ENCODE measurements at regions not wholly inside any gene's neighbourhood (a gene's known extent, or its start where the extent isn't known, plus 50 kb on each side); places are given as distances from the start of the nearest gene placed in this dataset.
A peak's percentile ranks its signal among the peaks of the same experiment; 100 is the strongest.
"Not testable (repeated sequence)": the region's sequence is repeated elsewhere in the genome, so short reads cannot be mapped to it uniquely, and the experiment has no call there.

DNA sequence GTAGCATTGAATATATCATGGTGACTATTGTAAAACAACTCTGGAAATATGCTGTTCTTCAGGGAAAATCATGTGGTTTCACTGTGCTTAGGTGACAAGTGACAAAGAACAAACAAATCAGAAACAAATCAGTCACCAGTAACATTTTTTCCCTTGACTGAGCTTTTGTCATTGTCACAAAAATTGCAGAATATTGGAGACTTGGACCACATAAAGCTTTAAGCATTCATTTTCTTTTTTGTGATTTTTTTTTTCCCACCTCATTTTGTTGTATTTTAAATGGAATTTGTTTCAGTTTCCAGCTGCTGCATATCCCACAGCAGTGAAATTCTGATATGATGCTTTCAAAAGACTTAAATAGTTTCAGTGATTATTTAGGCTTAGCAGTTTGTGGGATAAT lies 1088.4 kb downstream of the OTOL1 start:
- no peak for TF ChIP-seq POLR2A (IDR thresholded peaks at IDR 0.05; ENCODE audit: low read depth, low read length)
- FAIRE-seq (no peak), DNase-seq (ENCODE audit: insufficient read length, low spot score) (no peak)

DNA sequence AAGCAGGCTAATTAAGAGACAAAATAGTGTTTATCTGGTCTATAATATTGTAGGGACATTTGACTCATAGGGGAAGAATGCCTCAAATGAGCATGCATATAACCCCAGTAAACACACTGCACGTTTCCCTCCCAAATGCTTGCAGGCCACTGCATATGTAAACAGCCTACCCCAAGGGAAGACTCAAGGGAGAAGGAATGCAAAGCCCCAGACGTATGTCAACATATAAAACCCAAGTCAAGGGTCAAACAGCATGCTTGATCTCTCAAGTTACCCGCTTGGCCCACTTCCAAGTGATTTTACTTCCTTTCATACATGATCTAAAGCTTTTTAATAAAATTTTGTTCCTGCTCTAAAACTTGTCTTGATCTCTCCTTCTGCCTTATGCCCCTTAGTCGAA lies 1090.0 kb downstream of the OTOL1 start:
- DNase-seq (ENCODE audit: insufficient read length, low spot score) (no peak), FAIRE-seq (no peak)
- TF ChIP-seq POLR2A (IDR thresholded peaks at IDR 0.05; ENCODE audit: low read depth, low read length): no peak

- TF ChIP-seq POLR2A (IDR thresholded peaks at IDR 0.05; ENCODE audit: low read depth, low read length): no peak
- FAIRE-seq (no peak), DNase-seq (ENCODE audit: insufficient read length, low spot score) (no peak)
Measured at GRCh38 chr3:162597226-162597625, 1100.6 kb downstream of the OTOL1 start.

- FAIRE-seq; DNase-seq (ENCODE audit: insufficient read length, low spot score): not testable (repeated sequence)
Measured at GRCh38 chr3:162598500-162598899, 1101.9 kb downstream of the OTOL1 start.

- not testable (repeated sequence) for DNase-seq (ENCODE audit: insufficient read length, low spot score); FAIRE-seq
Measured at GRCh38 chr3:162599742-162600141, 1103.1 kb downstream of the OTOL1 start.

GRCh38 chr3:162601101-162601670 lies 1104.6 kb downstream of the OTOL1 start:
- FAIRE-seq (no peak), DNase-seq (ENCODE audit: insufficient read length, low spot score) (no peak)
- no peak for TF ChIP-seq POLR2A (IDR thresholded peaks at IDR 0.05; ENCODE audit: low read depth, low read length)

- TF ChIP-seq POLR2A (IDR thresholded peaks at IDR 0.05; ENCODE audit: low read depth, low read length): no peak
- DNase-seq (ENCODE audit: insufficient read length, low spot score): no peak
- no peak for FAIRE-seq
Measured at GRCh38 chr3:162602619-162603018, 1106.0 kb downstream of the OTOL1 start.

GRCh38 chr3:162605651-162606204 lies 1109.1 kb downstream of the OTOL1 start:
- DNase-seq (ENCODE audit: insufficient read length, low spot score) (no peak), FAIRE-seq (no peak)
- no peak for TF ChIP-seq POLR2A (IDR thresholded peaks at IDR 0.05; ENCODE audit: low read depth, low read length)

- FAIRE-seq (no peak), DNase-seq (ENCODE audit: insufficient read length, low spot score) (no peak)
- TF ChIP-seq POLR2A (IDR thresholded peaks at IDR 0.05; ENCODE audit: low read depth, low read length): no peak
Measured at GRCh38 chr3:162610261-162610660, 1113.7 kb downstream of the OTOL1 start.

- no peak for FAIRE-seq
- no peak for TF ChIP-seq POLR2A (IDR thresholded peaks at IDR 0.05; ENCODE audit: low read depth, low read length)
- no peak for DNase-seq (ENCODE audit: insufficient read length, low spot score)
Measured at GRCh38 chr3:162612991-162613390, 1116.4 kb downstream of the OTOL1 start.

- FAIRE-seq: no peak
- no peak for DNase-seq (ENCODE audit: insufficient read length, low spot score)
- TF ChIP-seq POLR2A (IDR thresholded peaks at IDR 0.05; ENCODE audit: low read depth, low read length): no peak
Measured at GRCh38 chr3:162626172-162626571, 1129.6 kb downstream of the OTOL1 start.

GRCh38 chr3:162628531-162628930 lies 1131.9 kb downstream of the OTOL1 start:
- FAIRE-seq: no peak
- no peak for DNase-seq (ENCODE audit: insufficient read length, low spot score)
- TF ChIP-seq POLR2A (IDR thresholded peaks at IDR 0.05; ENCODE audit: low read depth, low read length): no peak

- no peak for TF ChIP-seq POLR2A (IDR thresholded peaks at IDR 0.05; ENCODE audit: low read depth, low read length)
- DNase-seq (ENCODE audit: insufficient read length, low spot score): no peak
- no peak for FAIRE-seq
Measured at GRCh38 chr3:162629372-162629771, 1132.8 kb downstream of the OTOL1 start.

GRCh38 chr3:162632672-162633071 lies 1136.1 kb downstream of the OTOL1 start:
- no peak for DNase-seq (ENCODE audit: insufficient read length, low spot score)
- FAIRE-seq: peak; percentile 78
- TF ChIP-seq POLR2A (IDR thresholded peaks at IDR 0.05; ENCODE audit: low read depth, low read length): no peak

DNA sequence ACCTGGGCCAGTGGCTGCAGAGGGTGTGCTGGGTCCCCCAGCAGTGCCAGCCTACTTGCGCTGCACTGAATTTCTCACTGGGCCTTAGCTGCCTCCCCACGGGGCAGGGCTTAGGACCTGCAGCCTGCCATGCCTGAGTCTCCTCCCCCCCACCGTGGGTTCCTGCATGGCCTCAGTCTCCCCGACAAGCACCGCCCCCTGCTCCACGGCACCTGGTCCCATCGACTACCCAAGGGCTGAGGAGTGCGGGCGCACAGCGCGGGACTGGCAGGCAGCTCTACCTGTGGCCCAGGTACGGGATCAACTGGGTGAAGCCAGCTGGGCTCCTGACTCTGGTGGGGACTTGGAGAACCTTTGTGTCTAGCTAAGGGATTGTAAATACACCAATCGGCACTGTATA lies 1143.6 kb downstream of the OTOL1 start:
- FAIRE-seq: not testable (repeated sequence)

GRCh38 chr3:162641317-162641716 lies 1144.7 kb downstream of the OTOL1 start:
- TF ChIP-seq POLR2A (IDR thresholded peaks at IDR 0.05; ENCODE audit: low read depth, low read length): no peak
- no peak for FAIRE-seq
- DNase-seq (ENCODE audit: insufficient read length, low spot score): no peak

More for the DNA sequence above, 1143.6 kb downstream of the OTOL1 start:
- not testable (repeated sequence) for DNase-seq (ENCODE audit: insufficient read length, low spot score)
